Tibial nerve (tissue), 3 donors: ENCODE measurements at regions not wholly inside any gene's neighbourhood (a gene's known extent, or its start where the extent isn't known, plus 50 kb on each side); places are given as distances from the start of the nearest gene placed in this dataset.

Source experiments
- POLR2A ChIP-seq, 2 donors: fragments of 450-650 bp; IDR thresholded peaks; one replicate each; pipeline ENCODE4 v1.6.1; 2017; ENCODE audit warnings: antibody characterized with exemption in 2 of 2, mild to moderate bottlenecking in 2 of 2, moderate library complexity in 2 of 2
- TF ChIP-seq, protein P1 (sequence below), 5 experiments: fragments of 200-600 bp in 3 of 5; fragments of 450-650 bp in 2 of 5; sonication (generic) in 3 of 5; IDR thresholded peaks; one replicate each; pipeline ENCODE4 v1.5.1; 2016 to 2019; ENCODE audit warnings: antibody characterized with exemption in 5 of 5, mild to moderate bottlenecking in 3 of 5, moderate library complexity in 2 of 5

DNA sequence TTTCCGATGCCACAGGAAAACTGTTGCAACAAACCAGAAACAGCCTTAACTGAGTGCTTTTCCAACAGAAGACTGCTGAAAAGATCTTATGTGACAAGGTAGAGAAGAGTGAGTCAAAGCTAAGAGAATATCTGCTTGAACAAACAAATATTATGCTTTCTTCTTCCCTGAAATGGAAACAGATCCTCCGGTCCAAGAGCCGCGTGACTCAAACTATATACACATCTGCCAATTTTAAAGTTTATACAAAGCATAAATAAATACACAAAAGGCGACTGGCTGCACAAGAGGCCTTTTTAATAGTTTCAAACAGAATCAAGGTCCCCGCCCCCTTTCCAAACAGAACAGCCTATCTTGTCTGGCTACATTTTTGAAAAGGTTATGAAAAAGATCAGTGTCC is 329.7 kb upstream of the F9 start:
- TF ChIP-seq, protein P1, sequence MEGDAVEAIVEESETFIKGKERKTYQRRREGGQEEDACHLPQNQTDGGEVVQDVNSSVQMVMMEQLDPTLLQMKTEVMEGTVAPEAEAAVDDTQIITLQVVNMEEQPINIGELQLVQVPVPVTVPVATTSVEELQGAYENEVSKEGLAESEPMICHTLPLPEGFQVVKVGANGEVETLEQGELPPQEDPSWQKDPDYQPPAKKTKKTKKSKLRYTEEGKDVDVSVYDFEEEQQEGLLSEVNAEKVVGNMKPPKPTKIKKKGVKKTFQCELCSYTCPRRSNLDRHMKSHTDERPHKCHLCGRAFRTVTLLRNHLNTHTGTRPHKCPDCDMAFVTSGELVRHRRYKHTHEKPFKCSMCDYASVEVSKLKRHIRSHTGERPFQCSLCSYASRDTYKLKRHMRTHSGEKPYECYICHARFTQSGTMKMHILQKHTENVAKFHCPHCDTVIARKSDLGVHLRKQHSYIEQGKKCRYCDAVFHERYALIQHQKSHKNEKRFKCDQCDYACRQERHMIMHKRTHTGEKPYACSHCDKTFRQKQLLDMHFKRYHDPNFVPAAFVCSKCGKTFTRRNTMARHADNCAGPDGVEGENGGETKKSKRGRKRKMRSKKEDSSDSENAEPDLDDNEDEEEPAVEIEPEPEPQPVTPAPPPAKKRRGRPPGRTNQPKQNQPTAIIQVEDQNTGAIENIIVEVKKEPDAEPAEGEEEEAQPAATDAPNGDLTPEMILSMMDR (IDR thresholded peaks at IDR 0.05), result no peak
- TF ChIP-seq POLR2A (IDR thresholded peaks at IDR 0.05), result no peak
